GM23338 (cell line): ENCODE measurements at regions not wholly inside any gene's neighbourhood (a gene's known extent, or its start where the extent isn't known, plus 50 kb on each side); places are given as distances from the start of the nearest gene placed in this dataset.

Experiments used
- ATAC-seq: fragments of 200-7000 bp; cut with Tn5 transposase; 3 replicates; pipeline ENCODE4 v1.9.1; 2020
- DNase-seq: peaks from one replicate; pipeline ENCODE4 v3.0.0-alpha.2; 2015; ENCODE audit warnings: low spot score
- H2AFZ ChIP-seq: fragments of 200-600 bp; sonication (generic); 2 replicates; pipeline ENCODE4 v1.8.0; 2016; ENCODE audit warnings: antibody characterized with exemption, mild to moderate bottlenecking, moderate library complexity
- H3F3A ChIP-seq: fragments of 200-600 bp; sonication (generic); replicated peaks from 2 replicates; pipeline ENCODE4 v1.8.0; 2017; ENCODE audit warnings: antibody characterized with exemption, mixed run types, low read depth
- H3K27ac ChIP-seq: fragments of 200-600 bp; sonication (generic); 2 replicates; pipeline ENCODE4 v1.6.1; 2016; ENCODE audit warnings: low read depth
- H3K27me3 ChIP-seq: fragments of 200-600 bp; sonication (generic); 2 replicates; pipeline ENCODE4 v1.8.0; 2016; ENCODE audit warnings: mild to moderate bottlenecking, mixed run types, moderate library complexity; ENCODE audit not compliant: insufficient read depth
- H3K36me3 ChIP-seq: fragments of 200-600 bp; sonication (generic); 2 replicates; pipeline ENCODE4 v1.8.0; 2016; ENCODE audit warnings: mild to moderate bottlenecking; ENCODE audit not compliant: insufficient read depth
- H3K4me1 ChIP-seq: fragments of 200-600 bp; sonication (generic); 2 replicates; pipeline ENCODE4 v1.8.0; 2016; ENCODE audit warnings: mild to moderate bottlenecking, moderate library complexity; ENCODE audit not compliant: insufficient read depth
- H3K4me2 ChIP-seq: fragments of 200-600 bp; sonication (generic); 2 replicates; pipeline ENCODE4 v1.7.1; 2017; ENCODE audit warnings: mixed run types
- H3K4me3 ChIP-seq: fragments of 200-600 bp; sonication (generic); 2 replicates; pipeline ENCODE4 v1.6.1; 2016; ENCODE audit warnings: mixed run types
- H3K79me2 ChIP-seq: fragments of 200-600 bp; sonication (generic); replicated peaks from 2 replicates; pipeline ENCODE4 v1.8.0; 2017; ENCODE audit warnings: mild to moderate bottlenecking; ENCODE audit not compliant: insufficient read depth
- H3K9me2 ChIP-seq: fragments of 200-600 bp; sonication (generic); 2 replicates; pipeline ENCODE4 v1.8.0; 2017; ENCODE audit not compliant: insufficient read depth
- H4K20me1 ChIP-seq: fragments of 200-600 bp; sonication (generic); replicated peaks from 2 replicates; pipeline ENCODE4 v1.8.0; 2017; ENCODE audit warnings: mild to moderate bottlenecking; ENCODE audit not compliant: insufficient read depth
- H3K27ac Mint-ChIP-seq: 2 replicates; pipeline ENCODE4 v1.8.0; 2020; ENCODE audit warnings: inconsistent platforms, mild to moderate bottlenecking, moderate library complexity, mixed read lengths
- H3K27me3 Mint-ChIP-seq: 3 replicates; pipeline ENCODE4 v1.8.0; 2022; ENCODE audit warnings: low read depth, mild to moderate bottlenecking, moderate library complexity, mixed read lengths, inconsistent platforms; ENCODE audit not compliant: insufficient read depth, poor library complexity
- H3K36me3 Mint-ChIP-seq: 3 replicates; pipeline ENCODE4 v1.8.0; 2021; ENCODE audit warnings: low read depth, mild to moderate bottlenecking, inconsistent platforms, moderate library complexity, mixed read lengths
- H3K4me1 Mint-ChIP-seq: 3 replicates; pipeline ENCODE4 v1.8.0; 2020; ENCODE audit warnings: mild to moderate bottlenecking, inconsistent platforms, mixed read lengths
- H3K4me3 Mint-ChIP-seq: 3 replicates; pipeline ENCODE4 v1.8.0; 2021; ENCODE audit warnings: moderate library complexity, mild to moderate bottlenecking, inconsistent platforms, mixed read lengths
- H3K9me3 Mint-ChIP-seq: 3 replicates; pipeline ENCODE4 v1.8.0; 2020; ENCODE audit warnings: moderate library complexity, mild to moderate bottlenecking, inconsistent platforms, mixed read lengths
- CREB1 ChIP-seq: fragments of 250-450 bp; sonication (Bioruptor Pico); IDR thresholded peaks from 2 replicates; pipeline ENCODE4 v1.5.0; 2020; ENCODE audit warnings: low read depth, mild to moderate bottlenecking, moderate library complexity
- EZH2phosphoT487 ChIP-seq: fragments of 200-600 bp; sonication (generic); IDR thresholded peaks from one replicate; pipeline ENCODE4 v1.8.1; 2018; ENCODE audit warnings: antibody characterized with exemption; ENCODE audit not compliant: unreplicated experiment
- JUNB ChIP-seq: IDR thresholded peaks from one replicate; pipeline ENCODE4 v1.6.1; 2016; ENCODE audit warnings: antibody characterized with exemption; ENCODE audit not compliant: unreplicated experiment
- NANOG ChIP-seq: IDR thresholded peaks from 2 replicates; pipeline ENCODE4 v1.6.1; 2016; ENCODE audit warnings: antibody characterized with exemption, borderline replicate concordance
- STAT1 ChIP-seq: IDR thresholded peaks from one replicate; pipeline ENCODE4 v1.6.1; 2016; ENCODE audit warnings: antibody characterized with exemption; ENCODE audit not compliant: unreplicated experiment
- ZNF114 ChIP-seq: fragments of 250-450 bp; sonication (Bioruptor Pico); IDR thresholded peaks from 2 replicates; pipeline ENCODE4 v1.5.0; 2020; ENCODE audit warnings: mild to moderate bottlenecking, moderate library complexity
- TF ChIP-seq, protein P1 (sequence below): fragments of 250-450 bp; sonication (Bioruptor Pico); IDR thresholded peaks from 2 replicates; pipeline ENCODE4 v1.5.0; 2020; ENCODE audit warnings: mild to moderate bottlenecking, moderate library complexity
- TF ChIP-seq, protein P2 (sequence below), 2 experiments: fragments of 200-600 bp in 1 of 2; sonication (generic) in 1 of 2; conservative IDR thresholded peaks; 2 replicates each; pipeline versions ENCODE4 v1.5.1 to v1.6.1; 2016 to 2017; ENCODE audit warnings: antibody characterized with exemption in 2 of 2, low read depth in 2 of 2, mild to moderate bottlenecking in 2 of 2, moderate library complexity in 1 of 2
- TF ChIP-seq, protein P3 (sequence below): IDR thresholded peaks from 2 replicates; pipeline ENCODE4 v1.6.1; 2016; ENCODE audit warnings: antibody characterized with exemption
- TF ChIP-seq, protein P4 (sequence below): IDR thresholded peaks from one replicate; pipeline ENCODE4 v1.6.1; 2018; ENCODE audit warnings: antibody characterized with exemption; ENCODE audit not compliant: unreplicated experiment

- no peaks in the 10 kb centered on the region for H3F3A ChIP-seq
- Mint-ChIP-seq H3K4me1 (peaks cover 2% of the 10 kb centered on the region; the same call in 1 of the 3 replicates), H3K9me3 (peaks cover 19% of the 10 kb centered on the region), H3K36me3 (no peaks in the 10 kb centered on the region; the same call in 2 of the 3 replicates), H3K4me3 (no peak overlapping the region), H3K27me3 (peaks cover 2% of the 10 kb centered on the region), H3K27ac (no peak overlapping the region)
- no peak overlapping the region for H3K4me2 ChIP-seq
- no peak overlapping the region for H3K27ac ChIP-seq
- H4K20me1 ChIP-seq, result no peaks in the 10 kb centered on the region
- H3K4me3 ChIP-seq, result no peak overlapping the region
- no peaks in the 10 kb centered on the region for H3K79me2 ChIP-seq
- no peaks in the 10 kb centered on the region for H3K36me3 ChIP-seq
- H3K27me3 ChIP-seq, result no peaks in the 10 kb centered on the region
- no peaks in the 10 kb centered on the region for H3K4me1 ChIP-seq
- H2AFZ ChIP-seq, result no peak overlapping the region
- no peaks in the 10 kb centered on the region for H3K9me2 ChIP-seq
- DNase-seq (no peak), ATAC-seq (no peak)
- TF ChIP-seq, protein P1, sequence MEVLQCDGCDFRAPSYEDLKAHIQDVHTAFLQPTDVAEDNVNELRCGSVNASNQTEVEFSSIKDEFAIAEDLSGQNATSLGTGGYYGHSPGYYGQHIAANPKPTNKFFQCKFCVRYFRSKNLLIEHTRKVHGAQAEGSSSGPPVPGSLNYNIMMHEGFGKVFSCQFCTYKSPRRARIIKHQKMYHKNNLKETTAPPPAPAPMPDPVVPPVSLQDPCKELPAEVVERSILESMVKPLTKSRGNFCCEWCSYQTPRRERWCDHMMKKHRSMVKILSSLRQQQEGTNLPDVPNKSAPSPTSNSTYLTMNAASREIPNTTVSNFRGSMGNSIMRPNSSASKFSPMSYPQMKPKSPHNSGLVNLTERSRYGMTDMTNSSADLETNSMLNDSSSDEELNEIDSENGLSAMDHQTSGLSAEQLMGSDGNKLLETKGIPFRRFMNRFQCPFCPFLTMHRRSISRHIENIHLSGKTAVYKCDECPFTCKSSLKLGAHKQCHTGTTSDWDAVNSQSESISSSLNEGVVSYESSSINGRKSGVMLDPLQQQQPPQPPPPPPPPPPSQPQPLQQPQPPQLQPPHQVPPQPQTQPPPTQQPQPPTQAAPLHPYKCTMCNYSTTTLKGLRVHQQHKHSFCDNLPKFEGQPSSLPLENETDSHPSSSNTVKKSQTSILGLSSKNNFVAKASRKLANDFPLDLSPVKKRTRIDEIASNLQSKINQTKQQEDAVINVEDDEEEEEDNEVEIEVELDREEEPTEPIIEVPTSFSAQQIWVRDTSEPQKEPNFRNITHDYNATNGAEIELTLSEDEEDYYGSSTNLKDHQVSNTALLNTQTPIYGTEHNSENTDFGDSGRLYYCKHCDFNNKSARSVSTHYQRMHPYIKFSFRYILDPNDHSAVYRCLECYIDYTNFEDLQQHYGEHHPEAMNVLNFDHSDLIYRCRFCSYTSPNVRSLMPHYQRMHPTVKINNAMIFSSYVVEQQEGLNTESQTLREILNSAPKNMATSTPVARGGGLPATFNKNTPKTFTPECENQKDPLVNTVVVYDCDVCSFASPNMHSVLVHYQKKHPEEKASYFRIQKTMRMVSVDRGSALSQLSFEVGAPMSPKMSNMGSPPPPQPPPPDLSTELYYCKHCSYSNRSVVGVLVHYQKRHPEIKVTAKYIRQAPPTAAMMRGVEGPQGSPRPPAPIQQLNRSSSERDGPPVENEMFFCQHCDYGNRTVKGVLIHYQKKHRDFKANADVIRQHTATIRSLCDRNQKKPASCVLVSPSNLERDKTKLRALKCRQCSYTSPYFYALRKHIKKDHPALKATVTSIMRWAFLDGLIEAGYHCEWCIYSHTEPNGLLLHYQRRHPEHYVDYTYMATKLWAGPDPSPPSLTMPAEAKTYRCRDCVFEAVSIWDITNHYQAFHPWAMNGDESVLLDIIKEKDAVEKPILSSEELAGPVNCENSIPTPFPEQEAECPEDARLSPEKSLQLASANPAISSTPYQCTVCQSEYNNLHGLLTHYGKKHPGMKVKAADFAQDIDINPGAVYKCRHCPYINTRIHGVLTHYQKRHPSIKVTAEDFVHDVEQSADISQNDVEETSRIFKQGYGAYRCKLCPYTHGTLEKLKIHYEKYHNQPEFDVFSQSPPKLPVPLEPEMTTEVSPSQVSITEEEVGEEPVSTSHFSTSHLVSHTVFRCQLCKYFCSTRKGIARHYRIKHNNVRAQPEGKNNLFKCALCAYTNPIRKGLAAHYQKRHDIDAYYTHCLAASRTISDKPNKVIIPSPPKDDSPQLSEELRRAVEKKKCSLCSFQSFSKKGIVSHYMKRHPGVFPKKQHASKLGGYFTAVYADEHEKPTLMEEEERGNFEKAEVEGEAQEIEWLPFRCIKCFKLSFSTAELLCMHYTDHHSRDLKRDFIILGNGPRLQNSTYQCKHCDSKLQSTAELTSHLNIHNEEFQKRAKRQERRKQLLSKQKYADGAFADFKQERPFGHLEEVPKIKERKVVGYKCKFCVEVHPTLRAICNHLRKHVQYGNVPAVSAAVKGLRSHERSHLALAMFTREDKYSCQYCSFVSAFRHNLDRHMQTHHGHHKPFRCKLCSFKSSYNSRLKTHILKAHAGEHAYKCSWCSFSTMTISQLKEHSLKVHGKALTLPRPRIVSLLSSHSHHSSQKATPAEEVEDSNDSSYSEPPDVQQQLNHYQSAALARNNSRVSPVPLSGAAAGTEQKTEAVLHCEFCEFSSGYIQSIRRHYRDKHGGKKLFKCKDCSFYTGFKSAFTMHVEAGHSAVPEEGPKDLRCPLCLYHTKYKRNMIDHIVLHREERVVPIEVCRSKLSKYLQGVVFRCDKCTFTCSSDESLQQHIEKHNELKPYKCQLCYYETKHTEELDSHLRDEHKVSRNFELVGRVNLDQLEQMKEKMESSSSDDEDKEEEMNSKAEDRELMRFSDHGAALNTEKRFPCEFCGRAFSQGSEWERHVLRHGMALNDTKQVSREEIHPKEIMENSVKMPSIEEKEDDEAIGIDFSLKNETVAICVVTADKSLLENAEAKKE, result no peak
- no peak for TF ChIP-seq ZNF114 (CRISPR knock-in tag)
- TF ChIP-seq EZH2phosphoT487, result no peak
- TF ChIP-seq STAT1, result no peak
- TF ChIP-seq NANOG, result no peak
- TF ChIP-seq, protein P2, sequence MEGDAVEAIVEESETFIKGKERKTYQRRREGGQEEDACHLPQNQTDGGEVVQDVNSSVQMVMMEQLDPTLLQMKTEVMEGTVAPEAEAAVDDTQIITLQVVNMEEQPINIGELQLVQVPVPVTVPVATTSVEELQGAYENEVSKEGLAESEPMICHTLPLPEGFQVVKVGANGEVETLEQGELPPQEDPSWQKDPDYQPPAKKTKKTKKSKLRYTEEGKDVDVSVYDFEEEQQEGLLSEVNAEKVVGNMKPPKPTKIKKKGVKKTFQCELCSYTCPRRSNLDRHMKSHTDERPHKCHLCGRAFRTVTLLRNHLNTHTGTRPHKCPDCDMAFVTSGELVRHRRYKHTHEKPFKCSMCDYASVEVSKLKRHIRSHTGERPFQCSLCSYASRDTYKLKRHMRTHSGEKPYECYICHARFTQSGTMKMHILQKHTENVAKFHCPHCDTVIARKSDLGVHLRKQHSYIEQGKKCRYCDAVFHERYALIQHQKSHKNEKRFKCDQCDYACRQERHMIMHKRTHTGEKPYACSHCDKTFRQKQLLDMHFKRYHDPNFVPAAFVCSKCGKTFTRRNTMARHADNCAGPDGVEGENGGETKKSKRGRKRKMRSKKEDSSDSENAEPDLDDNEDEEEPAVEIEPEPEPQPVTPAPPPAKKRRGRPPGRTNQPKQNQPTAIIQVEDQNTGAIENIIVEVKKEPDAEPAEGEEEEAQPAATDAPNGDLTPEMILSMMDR (conservative IDR thresholded peaks at IDR 0.05; ENCODE audit: low read depth in 2 of 2), result no peak
- TF ChIP-seq JUNB, result no peak
- TF ChIP-seq, protein P3, sequence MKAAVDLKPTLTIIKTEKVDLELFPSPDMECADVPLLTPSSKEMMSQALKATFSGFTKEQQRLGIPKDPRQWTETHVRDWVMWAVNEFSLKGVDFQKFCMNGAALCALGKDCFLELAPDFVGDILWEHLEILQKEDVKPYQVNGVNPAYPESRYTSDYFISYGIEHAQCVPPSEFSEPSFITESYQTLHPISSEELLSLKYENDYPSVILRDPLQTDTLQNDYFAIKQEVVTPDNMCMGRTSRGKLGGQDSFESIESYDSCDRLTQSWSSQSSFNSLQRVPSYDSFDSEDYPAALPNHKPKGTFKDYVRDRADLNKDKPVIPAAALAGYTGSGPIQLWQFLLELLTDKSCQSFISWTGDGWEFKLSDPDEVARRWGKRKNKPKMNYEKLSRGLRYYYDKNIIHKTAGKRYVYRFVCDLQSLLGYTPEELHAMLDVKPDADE, result no peak
- TF ChIP-seq, protein P4, sequence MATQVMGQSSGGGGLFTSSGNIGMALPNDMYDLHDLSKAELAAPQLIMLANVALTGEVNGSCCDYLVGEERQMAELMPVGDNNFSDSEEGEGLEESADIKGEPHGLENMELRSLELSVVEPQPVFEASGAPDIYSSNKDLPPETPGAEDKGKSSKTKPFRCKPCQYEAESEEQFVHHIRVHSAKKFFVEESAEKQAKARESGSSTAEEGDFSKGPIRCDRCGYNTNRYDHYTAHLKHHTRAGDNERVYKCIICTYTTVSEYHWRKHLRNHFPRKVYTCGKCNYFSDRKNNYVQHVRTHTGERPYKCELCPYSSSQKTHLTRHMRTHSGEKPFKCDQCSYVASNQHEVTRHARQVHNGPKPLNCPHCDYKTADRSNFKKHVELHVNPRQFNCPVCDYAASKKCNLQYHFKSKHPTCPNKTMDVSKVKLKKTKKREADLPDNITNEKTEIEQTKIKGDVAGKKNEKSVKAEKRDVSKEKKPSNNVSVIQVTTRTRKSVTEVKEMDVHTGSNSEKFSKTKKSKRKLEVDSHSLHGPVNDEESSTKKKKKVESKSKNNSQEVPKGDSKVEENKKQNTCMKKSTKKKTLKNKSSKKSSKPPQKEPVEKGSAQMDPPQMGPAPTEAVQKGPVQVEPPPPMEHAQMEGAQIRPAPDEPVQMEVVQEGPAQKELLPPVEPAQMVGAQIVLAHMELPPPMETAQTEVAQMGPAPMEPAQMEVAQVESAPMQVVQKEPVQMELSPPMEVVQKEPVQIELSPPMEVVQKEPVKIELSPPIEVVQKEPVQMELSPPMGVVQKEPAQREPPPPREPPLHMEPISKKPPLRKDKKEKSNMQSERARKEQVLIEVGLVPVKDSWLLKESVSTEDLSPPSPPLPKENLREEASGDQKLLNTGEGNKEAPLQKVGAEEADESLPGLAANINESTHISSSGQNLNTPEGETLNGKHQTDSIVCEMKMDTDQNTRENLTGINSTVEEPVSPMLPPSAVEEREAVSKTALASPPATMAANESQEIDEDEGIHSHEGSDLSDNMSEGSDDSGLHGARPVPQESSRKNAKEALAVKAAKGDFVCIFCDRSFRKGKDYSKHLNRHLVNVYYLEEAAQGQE, result no peak
- TF ChIP-seq CREB1 (CRISPR knock-in tag), result no peak
Observed at GRCh38 chr11:39810358-39810757, 1649.1 kb downstream of the LRRC4C start.
